ENCODE measurements at regions not wholly inside any gene's neighbourhood (a gene's known extent, or its start where the extent isn't known, plus 50 kb on each side); places are given as distances from the start of the nearest gene placed in this dataset.

GRCh38 chr16:65757064-65757463 lies 609.4 kb upstream of the CDH5 start:
- TF ChIP-seq POLR2A (IDR thresholded peaks at IDR 0.05; ENCODE audit: borderline replicate concordance, extremely low read depth, insufficient read depth, insufficient read length) (no peak), POLR2AphosphoS5 (IDR thresholded peaks at IDR 0.05; ENCODE audit: low read depth, low read length) (no peak)
